Stimulated activated CD4-positive, alpha-beta T cell treated with anti-CD3 and anti-CD28 coated beads, Interleukin-1b, Interleukin-23, amount 100 ng/mL, for 4 hours (primary cell): ENCODE measurements at regions not wholly inside any gene's neighbourhood (a gene's known extent, or its start where the extent isn't known, plus 50 kb on each side); places are given as distances from the start of the nearest gene placed in this dataset.

Source experiments
- DNase-seq, 2 donors: peaks; one replicate each; pipeline ENCODE4 v3.0.0-alpha.2; 2020; ENCODE audit warnings: low read depth in 2 of 2

GRCh38 chr9:20117482-20117881 lies 328.6 kb upstream of the SLC24A2 start:
- no peak for DNase-seq

DNA sequence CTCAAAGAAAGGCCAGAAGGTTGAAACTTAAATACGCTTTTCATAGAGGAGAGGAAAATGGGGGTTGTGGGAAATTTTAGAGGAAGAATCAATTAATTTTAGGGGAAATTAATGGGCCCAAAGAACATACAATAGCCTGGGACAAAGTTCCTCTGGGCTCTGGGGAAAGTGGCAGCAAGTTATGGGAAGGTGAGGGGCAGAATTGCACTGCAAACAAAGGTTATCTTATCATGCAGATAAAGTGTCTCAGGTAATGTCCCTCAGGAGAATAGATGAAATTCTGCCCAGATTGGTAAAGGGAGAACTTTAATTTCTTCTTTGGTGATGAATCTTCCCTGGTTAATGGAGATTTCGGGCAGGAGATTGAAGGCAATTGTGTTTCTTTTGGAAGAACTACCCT lies 326.1 kb upstream of the SLC24A2 start:
- DNase-seq: no peak

DNA sequence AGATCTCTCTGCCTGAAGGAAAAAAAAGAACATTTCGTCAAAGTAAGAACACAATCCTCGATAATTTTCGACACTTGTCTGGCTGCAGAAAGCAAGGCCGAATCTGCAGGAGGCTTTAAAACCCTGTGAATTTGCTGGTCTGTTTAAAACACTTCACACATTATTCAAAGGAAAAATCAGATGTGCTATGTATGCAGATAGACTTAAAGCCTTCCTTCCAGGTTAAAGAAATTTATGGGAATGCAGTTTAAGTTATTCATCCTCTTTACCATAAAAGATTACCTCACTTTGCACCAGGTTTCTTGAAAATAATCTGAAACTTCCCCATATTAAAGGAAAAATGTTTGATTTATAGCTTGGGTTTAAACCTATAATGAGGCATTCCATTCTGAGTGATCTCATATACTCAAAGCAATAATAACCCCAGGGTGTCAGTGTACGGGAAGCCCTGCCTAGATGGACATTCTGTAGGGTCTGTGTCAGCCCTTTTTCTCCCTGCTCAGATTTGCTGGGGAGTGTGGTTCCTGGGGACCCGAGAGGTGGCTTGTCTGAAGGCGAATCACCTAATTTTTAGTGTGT lies 323.5 kb upstream of the SLC24A2 start:
- no peak for DNase-seq

DNA sequence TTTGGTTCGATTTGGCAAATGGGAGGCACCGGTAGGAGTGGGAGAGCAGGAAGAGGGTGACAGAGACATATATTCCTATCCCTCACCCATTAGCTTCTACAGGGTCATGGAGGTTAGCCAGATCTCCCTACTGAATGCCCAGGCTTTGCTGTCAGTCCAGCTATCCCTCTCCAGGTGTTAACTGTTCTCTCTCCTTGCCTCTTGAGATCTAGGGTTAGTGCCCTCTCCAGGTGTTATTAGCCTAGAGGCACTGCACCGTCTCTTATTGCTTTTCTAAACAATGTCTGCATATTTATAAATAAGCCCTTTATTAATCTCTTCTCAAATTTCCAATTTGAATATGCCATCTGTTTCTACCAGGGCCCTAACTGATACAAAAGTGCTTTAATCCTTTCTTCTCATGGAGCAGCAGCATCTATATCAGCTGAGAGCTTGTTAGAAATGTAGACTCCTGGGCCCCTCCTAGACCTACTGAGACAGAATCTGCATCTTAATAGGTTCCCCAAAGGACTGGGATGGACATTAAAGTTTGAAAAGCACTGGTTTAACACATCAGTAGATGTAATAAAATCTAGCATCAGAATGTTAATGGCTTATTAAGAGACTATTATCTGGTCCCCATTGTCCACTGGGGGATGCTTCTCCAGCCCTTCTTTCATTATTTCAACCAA lies 322.5 kb upstream of the SLC24A2 start:
- DNase-seq: no peak

DNA sequence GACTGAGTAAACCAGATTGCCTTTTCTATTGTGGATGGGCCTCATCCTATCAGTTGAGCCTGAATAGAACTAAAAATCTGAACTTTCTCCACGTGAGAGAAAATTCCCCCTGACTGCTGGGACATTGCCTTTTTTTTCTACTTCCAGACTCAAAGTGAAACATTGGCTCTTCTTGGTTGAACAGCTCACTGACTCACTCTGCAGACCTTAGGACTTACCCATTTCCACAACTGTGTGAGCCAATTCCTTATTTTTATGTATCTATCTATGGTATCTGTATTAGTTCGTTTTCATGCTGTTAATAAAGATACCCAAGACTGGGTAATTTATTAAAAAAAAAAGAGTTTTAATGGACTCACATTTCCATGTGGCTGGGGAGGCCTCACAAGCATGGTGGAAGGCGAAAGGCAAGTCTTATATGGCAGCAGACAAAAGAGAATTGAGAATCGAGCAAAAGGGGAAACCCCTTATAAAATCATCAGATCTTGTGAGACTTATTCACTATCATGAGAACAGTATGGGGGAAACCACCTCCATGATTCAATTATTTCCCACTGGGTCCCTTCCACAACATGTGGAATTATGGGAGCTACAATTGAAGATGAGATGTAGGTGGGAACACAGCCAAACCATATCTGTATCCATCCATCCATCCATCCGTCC lies 306.7 kb upstream of the SLC24A2 start:
- DNase-seq: no peak

GRCh38 chr9:20092561-20092960 lies 303.7 kb upstream of the SLC24A2 start:
- DNase-seq: no peak

GRCh38 chr9:20087481-20087880 lies 298.6 kb upstream of the SLC24A2 start:
- no peak for DNase-seq

DNA sequence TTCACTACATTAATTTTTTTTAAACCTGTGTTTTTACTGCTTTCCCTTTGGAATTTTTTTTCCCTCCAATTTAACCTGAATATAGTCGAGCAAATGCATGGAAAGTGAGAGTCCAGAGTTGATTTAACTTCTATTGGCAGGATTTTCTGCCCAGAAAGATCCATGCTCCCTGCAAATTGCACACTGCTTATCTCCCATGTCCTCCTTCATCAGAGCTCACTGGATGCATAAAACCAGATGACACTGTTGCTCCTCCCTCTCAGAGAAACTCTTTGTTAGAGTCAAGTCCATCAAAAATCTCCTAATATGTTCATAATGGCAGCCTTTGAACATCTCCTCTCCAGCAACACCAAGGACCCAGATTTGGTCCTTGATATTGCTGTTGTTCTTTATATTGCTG lies 297.0 kb upstream of the SLC24A2 start:
- DNase-seq: no peak

DNA sequence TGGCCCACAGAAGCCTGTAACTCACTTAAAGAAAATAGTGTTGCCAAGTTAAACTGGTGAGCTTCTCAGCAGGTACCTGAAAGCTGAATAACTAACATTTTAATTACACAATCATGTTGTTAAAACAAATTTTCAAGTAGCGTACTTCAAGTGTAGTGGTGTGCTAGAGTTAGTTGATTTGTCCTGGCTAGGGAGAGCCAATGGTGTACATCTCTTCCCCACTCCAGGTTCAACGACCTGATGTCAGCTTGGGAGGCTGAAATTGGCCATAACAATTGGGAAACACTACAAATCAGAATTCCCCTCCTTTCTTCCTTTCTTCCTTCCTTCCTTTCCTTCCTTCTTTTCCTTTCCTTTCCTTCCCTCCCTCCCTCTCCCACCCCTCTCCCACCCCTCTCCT lies 295.3 kb upstream of the SLC24A2 start:
- no peak for DNase-seq

DNA sequence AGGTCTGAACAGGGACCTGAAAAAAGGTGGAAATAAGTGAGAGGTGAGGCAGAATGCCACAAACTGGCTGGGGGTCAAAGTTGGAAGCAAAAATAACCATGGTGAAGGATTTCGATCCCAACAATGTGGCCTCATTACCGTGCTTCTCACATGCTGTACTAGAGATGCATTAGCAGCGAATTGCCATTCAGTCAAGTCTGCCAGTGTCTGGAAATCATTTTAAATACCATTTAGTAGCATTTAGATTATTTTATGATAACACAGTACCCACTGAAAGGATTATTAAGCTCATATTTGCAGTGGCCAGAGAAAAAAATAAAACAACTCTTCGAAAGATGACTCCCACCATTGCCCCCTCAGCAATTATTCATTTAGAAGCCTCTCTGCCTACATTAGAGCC lies 294.6 kb upstream of the SLC24A2 start:
- DNase-seq: no peak

DNA sequence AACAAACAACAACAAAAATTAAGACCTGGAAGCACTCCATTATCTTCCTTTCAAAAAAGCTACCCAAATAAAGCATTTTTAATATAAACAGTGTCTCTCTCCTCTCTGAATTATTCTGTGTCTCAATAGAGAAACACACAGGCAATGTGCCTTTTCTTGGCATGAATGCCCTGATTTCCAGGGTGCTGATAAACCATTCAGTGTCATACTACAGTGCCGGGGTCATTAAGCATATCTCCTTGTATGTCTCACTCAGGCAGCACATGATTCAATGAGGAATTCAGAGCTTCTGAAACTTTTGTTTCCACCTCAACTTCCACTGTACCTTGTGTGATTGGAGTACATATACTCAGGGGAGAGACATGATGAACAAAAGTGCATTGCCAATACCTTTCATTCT lies 294.0 kb upstream of the SLC24A2 start:
- DNase-seq: no peak

DNA sequence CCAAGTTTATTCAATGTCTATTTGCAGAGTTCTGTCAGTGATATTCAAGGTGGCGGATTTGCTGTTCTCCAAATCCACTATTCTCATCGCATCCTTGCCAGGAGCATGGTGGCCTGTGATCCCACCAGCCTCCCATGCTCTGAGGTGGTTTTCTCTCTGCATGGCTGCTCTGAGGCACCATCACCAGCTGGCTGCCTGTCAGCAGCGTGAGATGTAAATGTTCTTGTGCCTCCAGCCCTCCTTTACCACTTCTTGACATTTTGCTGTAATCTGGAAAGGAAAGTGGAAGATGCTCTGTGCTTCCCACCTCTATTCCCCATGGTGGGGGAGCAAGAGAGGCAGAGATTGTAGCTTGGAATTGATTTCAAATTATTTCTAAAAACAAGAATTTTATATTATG lies 293.6 kb upstream of the SLC24A2 start:
- no peak for DNase-seq

GRCh38 chr9:20078246-20078645 lies 289.4 kb upstream of the SLC24A2 start:
- no peak for DNase-seq

GRCh38 chr9:20074291-20074690 lies 285.5 kb upstream of the SLC24A2 start:
- DNase-seq: no peak

DNA sequence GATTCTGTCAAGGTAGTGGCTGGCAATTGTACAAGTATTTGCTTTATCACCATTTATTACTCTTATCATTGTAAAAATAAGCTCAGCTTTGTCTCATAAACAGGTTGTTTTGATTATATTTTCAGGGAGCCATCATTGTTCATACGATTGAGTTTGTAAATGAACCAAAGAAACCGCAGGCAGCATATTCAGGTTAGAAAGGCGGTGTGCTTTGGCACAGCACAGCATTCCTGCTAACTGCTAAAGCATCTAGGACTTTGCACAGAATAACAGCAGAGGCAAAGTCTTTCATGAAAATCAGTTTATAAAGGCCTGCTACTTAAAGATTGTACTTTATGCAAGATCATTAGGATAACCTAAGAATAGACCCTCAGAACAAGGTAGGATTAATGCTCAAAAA lies 281.5 kb upstream of the SLC24A2 start:
- no peak for DNase-seq

GRCh38 chr9:20065796-20066700 lies 277.2 kb upstream of the SLC24A2 start:
- no peak for DNase-seq

DNA sequence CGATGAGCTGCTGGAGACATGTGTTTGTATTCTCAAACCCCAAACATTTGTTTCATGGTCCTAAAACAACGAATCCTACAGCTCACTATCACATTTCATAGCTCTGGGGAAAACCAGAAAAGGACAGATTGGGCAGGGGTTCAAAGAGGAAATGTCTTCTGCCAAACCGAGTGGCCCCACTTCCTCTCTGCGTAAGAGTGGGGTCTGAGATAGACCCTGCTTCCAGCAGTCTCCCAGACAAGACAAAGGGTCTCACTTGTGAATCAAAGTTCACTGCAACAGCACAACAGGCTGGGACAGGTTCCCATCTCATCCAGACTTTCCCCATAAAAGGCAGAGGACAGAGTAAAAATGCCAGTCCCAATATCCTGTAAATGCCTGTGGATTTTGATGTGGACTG lies 276.2 kb upstream of the SLC24A2 start:
- no peak for DNase-seq

GRCh38 chr9:20054734-20055133 lies 265.9 kb upstream of the SLC24A2 start:
- DNase-seq: no peak

- no peak for DNase-seq
These were observed 260.1 kb upstream of the SLC24A2 start for GRCh38 chr9:20048985-20049384.

- DNase-seq: no peak
These were observed 259.6 kb upstream of the SLC24A2 start for GRCh38 chr9:20048437-20048836.

DNA sequence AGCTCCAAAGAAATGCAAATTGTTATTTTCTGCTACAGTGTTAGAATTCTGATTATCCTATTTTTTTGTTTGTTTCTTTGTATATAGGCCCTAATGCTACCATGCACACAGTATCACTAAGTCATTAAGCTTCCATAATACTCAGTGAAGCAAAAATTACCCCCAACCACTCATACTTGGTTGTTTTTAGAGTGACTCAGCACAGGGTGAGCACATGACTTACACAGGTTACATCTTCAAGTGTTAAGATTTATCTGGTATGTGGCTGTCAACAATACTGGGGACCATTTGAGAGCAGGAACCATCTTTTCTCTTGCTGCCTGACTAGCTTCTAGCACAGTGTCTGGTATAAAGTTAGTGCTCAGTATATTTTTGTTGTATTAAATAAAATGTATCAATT lies 255.8 kb upstream of the SLC24A2 start:
- no peak for DNase-seq

DNA sequence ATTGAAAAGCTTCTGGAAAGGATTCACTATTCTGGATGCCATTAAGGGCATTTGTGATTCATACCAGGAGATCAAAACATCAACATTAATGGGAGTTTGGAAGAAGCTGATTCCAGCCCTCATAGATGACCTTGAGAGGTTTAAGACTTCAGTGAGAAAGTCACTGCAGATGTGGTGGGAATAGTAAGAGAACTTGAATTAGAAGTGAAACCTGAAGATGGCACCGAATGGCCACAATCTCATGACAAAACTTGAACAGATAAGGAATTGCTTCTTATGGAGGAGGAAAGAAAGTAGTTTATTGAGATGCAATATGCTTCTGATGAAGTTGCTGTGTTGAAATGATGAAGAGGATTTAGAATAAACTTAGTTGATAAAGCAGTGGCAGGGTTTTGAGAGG lies 254.6 kb upstream of the SLC24A2 start:
- no peak for DNase-seq
